DOHH2 (cell line): ENCODE measurements at regions not wholly inside any gene's neighbourhood (a gene's known extent, or its start where the extent isn't known, plus 50 kb on each side); places are given as distances from the start of the nearest gene placed in this dataset.

ENCODE experiments used
- CTCF ChIP-seq: fragments of 200-600 bp; sonication (generic); IDR thresholded peaks from one replicate; pipeline ENCODE4 v1.5.1; 2014; ENCODE audit warnings: antibody characterized with exemption, mild to moderate bottlenecking, low read depth, low read length; ENCODE audit not compliant: poor library complexity, severe bottlenecking
- EZH2phosphoT487 ChIP-seq: fragments of 200-600 bp; sonication (generic); IDR thresholded peaks from 2 replicates; pipeline ENCODE4 v1.6.1; 2017; ENCODE audit warnings: borderline replicate concordance, mild to moderate bottlenecking, antibody characterized with exemption, low read length, moderate library complexity, mixed read lengths

GRCh38 chr12:107500307-107500706 lies 185.3 kb upstream of the PWP1 start:
- TF ChIP-seq CTCF: no peak
- no peak for TF ChIP-seq EZH2phosphoT487
